HEK293 (cell line): ENCODE measurements at regions not wholly inside any gene's neighbourhood (a gene's known extent, or its start where the extent isn't known, plus 50 kb on each side); places are given as distances from the start of the nearest gene placed in this dataset.
"Not testable (repeated sequence)": the region's sequence is repeated elsewhere in the genome, so short reads cannot be mapped to it uniquely, and the experiment has no call there.

Source experiments
- CTCF ChIA-PET: fragments of 350-600 bp; formaldehyde crosslinking; extraction: SDS; loops from one replicate; lab custom pipeline; 2021; ENCODE audit warnings: antibody characterized with exemption; lab: Yijun Ruan, JAX
- POLR2A ChIA-PET: fragments of 300-600 bp; formaldehyde crosslinking; extraction: SDS; loops from one replicate; lab custom pipeline; 2020; ENCODE audit warnings: antibody characterized with exemption, inconsistent platforms; lab: Yijun Ruan, JAX
- H3K27ac ChIP-seq: fragments of 200-500 bp; sonication (Bioruptor generic); 2 replicates; pipeline ENCODE4 v1.5.1; 2014; ENCODE audit warnings: low read depth, low read length, control low read depth, inconsistent platforms; ENCODE audit errors: extremely low read depth
- H3K36me3 ChIP-seq, 2 experiments: fragments of 200-500 bp in 1 of 2; sonication (Bioruptor generic) in 1 of 2; 1 replicate in 1 of 2; 2 replicates in 1 of 2; pipeline ENCODE4 v1.5.1; 2014 to 2017; ENCODE audit warnings: inconsistent platforms in 2 of 2, low read length in 2 of 2; ENCODE audit not compliant: control insufficient read depth in 2 of 2, insufficient read depth in 1 of 2
- H3K4me1 ChIP-seq: fragments of 200-500 bp; sonication (Bioruptor generic); 2 replicates; pipeline ENCODE4 v1.5.1; 2014; ENCODE audit warnings: mild to moderate bottlenecking, low read length, inconsistent platforms; ENCODE audit not compliant: control insufficient read depth, insufficient read depth
- H3K4me3 ChIP-seq: 2 replicates; pipeline ENCODE4 v1.5.1; 2011; ENCODE audit warnings: low read depth, mild to moderate bottlenecking, control low read depth, low read length, moderate library complexity
- H3K9me3 ChIP-seq: fragments of 200-500 bp; sonication (Bioruptor generic); 2 replicates; pipeline ENCODE4 v1.5.1; 2014; ENCODE audit warnings: low read depth, low read length, inconsistent platforms; ENCODE audit not compliant: control insufficient read depth, insufficient read depth
- IKZF3 ChIP-seq: fragments of 450-650 bp; IDR thresholded peaks from 2 replicates; pipeline ENCODE4 v1.5.0; 2018; ENCODE audit warnings: missing biosample characterization, mild to moderate bottlenecking, missing genetic modification characterization, moderate library complexity
- SCRT1 ChIP-seq: fragments of 450-650 bp; formaldehyde crosslinking; IDR thresholded peaks from 2 replicates; pipeline ENCODE4 v1.5.1; 2016; ENCODE audit warnings: missing biosample characterization, missing genetic modification characterization, borderline replicate concordance
- SP7 ChIP-seq: fragments of 450-650 bp; formaldehyde crosslinking; IDR thresholded peaks from 2 replicates; pipeline ENCODE4 v1.5.1; 2016; ENCODE audit warnings: missing biosample characterization, missing genetic modification characterization
- WT1 ChIP-seq: fragments of 450-650 bp; formaldehyde crosslinking; IDR thresholded peaks from 2 replicates; pipeline ENCODE4 v1.5.1; 2016; ENCODE audit warnings: missing biosample characterization, missing genetic modification characterization
- ZBTB17 ChIP-seq: fragments of 450-650 bp; formaldehyde crosslinking; IDR thresholded peaks from 2 replicates; pipeline ENCODE4 v1.5.1; 2016; ENCODE audit warnings: missing biosample characterization, missing genetic modification characterization
- ZIC2 ChIP-seq: fragments of 450-650 bp; formaldehyde crosslinking; IDR thresholded peaks from 2 replicates; pipeline ENCODE4 v1.5.1; 2016; ENCODE audit warnings: missing biosample characterization, missing genetic modification characterization
- ZNF175 ChIP-seq: fragments of 450-650 bp; formaldehyde crosslinking; IDR thresholded peaks from 2 replicates; pipeline ENCODE4 v1.5.1; 2016; ENCODE audit warnings: missing biosample characterization, missing genetic modification characterization
- ZNF292 ChIP-seq: fragments of 450-650 bp; formaldehyde crosslinking; IDR thresholded peaks from 2 replicates; pipeline ENCODE4 v1.5.1; 2016; ENCODE audit warnings: low read depth, missing biosample characterization, missing genetic modification characterization, borderline replicate concordance
- ZNF354C ChIP-seq: fragments of 450-650 bp; formaldehyde crosslinking; IDR thresholded peaks from 2 replicates; pipeline ENCODE4 v1.5.1; 2016; ENCODE audit warnings: missing biosample characterization, missing genetic modification characterization, low read depth, borderline replicate concordance
- ZNF596 ChIP-seq: fragments of 450-650 bp; IDR thresholded peaks from 2 replicates; pipeline ENCODE4 v1.5.0; 2018; ENCODE audit warnings: missing biosample characterization, mild to moderate bottlenecking, missing genetic modification characterization, moderate library complexity
- ZNF610 ChIP-seq: fragments of 450-650 bp; formaldehyde crosslinking; IDR thresholded peaks from 2 replicates; pipeline ENCODE4 v1.5.1; 2016; ENCODE audit warnings: missing biosample characterization, missing genetic modification characterization, borderline replicate concordance
- TF ChIP-seq, protein P1 (sequence below): fragments of 450-650 bp; formaldehyde crosslinking; IDR thresholded peaks from 2 replicates; pipeline ENCODE4 v1.5.1; 2016; ENCODE audit warnings: missing biosample characterization, missing genetic modification characterization
- TF ChIP-seq, protein P2 (sequence below): fragments of 450-650 bp; formaldehyde crosslinking; IDR thresholded peaks from 2 replicates; pipeline ENCODE4 v1.5.1; 2016; ENCODE audit warnings: missing biosample characterization, missing genetic modification characterization

DNA sequence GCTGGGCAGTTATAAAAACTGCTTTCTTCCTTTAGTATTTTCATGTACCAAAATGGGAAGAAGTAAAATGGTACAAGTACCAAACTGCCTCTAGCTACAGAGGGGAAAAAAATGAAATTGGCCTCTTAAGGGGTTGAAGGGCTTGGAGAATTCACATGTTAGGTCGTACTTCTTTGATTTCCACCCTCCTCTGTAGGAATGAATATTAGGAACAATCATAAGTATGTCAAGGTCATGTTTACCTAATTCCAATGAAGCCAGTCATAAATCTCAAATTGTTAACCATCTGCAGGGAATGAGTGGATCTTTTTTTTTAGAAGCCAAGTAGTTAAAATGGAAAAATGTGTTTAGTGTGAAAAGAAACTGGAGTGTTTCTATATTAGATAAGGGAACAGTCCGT, 772.6 kb downstream of the PRIM2 start:
- POLR2A ChIA-PET, CTCF ChIA-PET, H3K9me3 ChIP-seq, H3K4me1 ChIP-seq, H3K4me3 ChIP-seq, H3K27ac ChIP-seq, H3K36me3 ChIP-seq: not testable (repeated sequence)

DNA sequence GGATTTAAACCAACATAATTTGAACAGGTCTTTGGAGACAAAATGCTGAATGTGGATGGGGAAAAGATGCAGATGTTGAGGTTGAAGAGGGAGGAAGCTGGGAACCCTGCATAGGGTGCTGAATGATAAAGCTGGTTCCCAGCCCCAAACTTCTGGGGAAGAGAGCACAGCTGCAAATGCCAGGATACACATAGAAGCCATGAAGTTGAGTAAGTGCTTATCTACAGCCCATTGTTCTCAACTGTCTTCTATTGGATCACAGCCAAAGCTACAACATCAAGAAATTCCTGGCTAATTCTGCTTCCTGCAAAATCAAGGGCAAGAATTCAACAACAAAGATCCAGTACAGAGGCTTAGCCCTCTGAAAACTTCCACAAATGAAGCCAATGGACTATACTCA, 779.8 kb downstream of the PRIM2 start:
- H3K27ac ChIP-seq, POLR2A ChIA-PET, H3K4me1 ChIP-seq, H3K4me3 ChIP-seq, H3K36me3 ChIP-seq, H3K9me3 ChIP-seq: not testable (repeated sequence)
- CTCF ChIA-PET = interaction anchor here (0.7 kb wide), 1 partner anchor 1334 kb away, joined by 3 read pairs; no protein-coding TSS in a partner anchor

DNA sequence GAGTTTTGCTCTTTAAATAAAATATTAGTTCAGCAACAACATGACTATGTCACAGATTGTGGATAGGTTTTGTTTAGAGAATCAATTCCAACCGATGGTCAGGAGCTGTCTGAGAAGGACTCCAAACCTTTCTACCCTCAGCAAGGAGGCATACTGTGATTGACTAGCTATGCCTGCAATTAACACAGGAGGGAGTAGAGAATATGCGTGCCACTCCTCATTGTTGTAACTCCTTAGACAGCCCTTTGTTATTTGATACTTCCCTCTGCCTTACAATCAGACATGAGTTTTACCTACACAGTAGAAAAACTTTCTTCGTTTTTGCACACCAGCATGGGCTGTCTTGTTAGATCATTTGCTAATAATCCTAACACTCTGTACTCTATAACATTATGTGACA, 796.5 kb downstream of the PRIM2 start:
- no peak overlapping the region for H3K4me3 ChIP-seq
- H3K36me3 ChIP-seq = no peaks in the 10 kb centered on the region
- no peaks in the 10 kb centered on the region for H3K4me1 ChIP-seq
- H3K9me3 ChIP-seq = no peaks in the 10 kb centered on the region
- peak; percentile 87 for TF ChIP-seq ZBTB17 (tag by site-specific recombination)
- TF ChIP-seq ZNF292 (tag by site-specific recombination) = no peak
- 0 out of 2 replicates have a peak, but pooled peaks have one; percentile 21 for TF ChIP-seq ZNF596 (tag by site-specific recombination)
- peak; percentile 44; the same call in 1 of the 2 replicates for TF ChIP-seq IKZF3 (tag by site-specific recombination)
- peak; percentile 54 for TF ChIP-seq ZIC2
- peak; percentile 98 for TF ChIP-seq ZNF610 (tag by site-specific recombination)
- TF ChIP-seq, protein P1, sequence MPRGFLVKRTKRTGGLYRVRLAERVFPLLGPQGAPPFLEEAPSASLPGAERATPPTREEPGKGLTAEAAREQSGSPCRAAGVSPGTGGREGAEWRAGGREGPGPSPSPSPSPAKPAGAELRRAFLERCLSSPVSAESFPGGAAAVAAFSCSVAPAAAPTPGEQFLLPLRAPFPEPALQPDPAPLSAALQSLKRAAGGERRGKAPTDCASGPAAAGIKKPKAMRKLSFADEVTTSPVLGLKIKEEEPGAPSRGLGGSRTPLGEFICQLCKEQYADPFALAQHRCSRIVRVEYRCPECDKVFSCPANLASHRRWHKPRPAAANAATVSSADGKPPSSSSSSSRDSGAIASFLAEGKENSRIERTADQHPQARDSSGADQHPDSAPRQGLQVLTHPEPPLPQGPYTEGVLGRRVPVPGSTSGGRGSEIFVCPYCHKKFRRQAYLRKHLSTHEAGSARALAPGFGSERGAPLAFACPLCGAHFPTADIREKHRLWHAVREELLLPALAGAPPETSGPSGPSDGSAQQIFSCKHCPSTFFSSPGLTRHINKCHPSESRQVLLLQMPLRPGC (tag by site-specific recombination) = no peak
- peak; percentile 86 for TF ChIP-seq WT1 (tag by site-specific recombination)
- no peak for TF ChIP-seq ZNF354C (tag by site-specific recombination)
- TF ChIP-seq SCRT1 (tag by site-specific recombination) = no peak
- TF ChIP-seq, protein P2, sequence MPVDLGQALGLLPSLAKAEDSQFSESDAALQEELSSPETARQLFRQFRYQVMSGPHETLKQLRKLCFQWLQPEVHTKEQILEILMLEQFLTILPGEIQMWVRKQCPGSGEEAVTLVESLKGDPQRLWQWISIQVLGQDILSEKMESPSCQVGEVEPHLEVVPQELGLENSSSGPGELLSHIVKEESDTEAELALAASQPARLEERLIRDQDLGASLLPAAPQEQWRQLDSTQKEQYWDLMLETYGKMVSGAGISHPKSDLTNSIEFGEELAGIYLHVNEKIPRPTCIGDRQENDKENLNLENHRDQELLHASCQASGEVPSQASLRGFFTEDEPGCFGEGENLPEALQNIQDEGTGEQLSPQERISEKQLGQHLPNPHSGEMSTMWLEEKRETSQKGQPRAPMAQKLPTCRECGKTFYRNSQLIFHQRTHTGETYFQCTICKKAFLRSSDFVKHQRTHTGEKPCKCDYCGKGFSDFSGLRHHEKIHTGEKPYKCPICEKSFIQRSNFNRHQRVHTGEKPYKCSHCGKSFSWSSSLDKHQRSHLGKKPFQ = no peak
- TF ChIP-seq SP7 (tag by site-specific recombination) = peak; percentile 79
- TF ChIP-seq ZNF175 (tag by site-specific recombination) = no peak
- ChIA-PET CTCF (no interaction called here), POLR2A (no interaction called here)
- no peak overlapping the region for H3K27ac ChIP-seq

DNA sequence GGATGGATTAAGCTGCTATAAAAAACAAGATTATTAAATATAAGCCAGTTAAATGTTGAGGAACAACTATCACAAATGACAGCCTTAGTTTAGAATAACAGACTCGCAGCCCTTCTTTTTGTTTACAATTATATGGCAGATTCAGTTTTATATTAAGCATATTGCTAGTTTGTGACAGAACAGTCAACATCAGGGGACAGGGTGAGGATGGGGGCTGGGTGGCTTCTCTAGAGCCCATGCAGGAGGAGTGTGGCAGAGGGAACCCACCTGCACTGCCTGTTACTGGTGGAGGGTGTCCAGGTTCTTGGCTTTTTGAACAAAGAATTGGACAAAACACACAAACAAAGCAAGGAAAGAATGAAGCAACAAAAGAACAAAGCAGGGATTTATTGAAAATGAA, 799.7 kb downstream of the PRIM2 start:
- H3K27ac ChIP-seq, CTCF ChIA-PET, H3K36me3 ChIP-seq, POLR2A ChIA-PET, H3K4me1 ChIP-seq, H3K4me3 ChIP-seq, H3K9me3 ChIP-seq: not testable (repeated sequence)

DNA sequence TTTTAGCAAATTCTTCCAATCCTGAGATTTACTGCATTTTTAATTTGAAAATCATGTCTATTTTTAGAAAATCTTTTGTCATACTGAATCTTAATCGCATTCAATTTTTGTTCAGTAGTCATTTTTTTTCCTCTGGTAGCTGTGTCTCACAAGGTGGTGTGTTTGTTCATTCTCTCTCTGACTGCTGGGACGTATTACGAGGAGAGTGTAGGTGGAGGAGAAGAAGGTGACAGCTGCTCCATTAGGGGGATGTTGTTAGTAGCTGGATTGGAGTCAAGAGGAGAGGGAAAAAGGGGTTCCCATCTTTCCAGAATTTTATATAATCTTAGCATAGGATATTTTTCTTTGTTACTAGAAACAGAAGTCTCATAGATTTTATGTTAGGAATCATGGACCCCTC, 804.2 kb downstream of the PRIM2 start:
- H3K36me3 ChIP-seq, POLR2A ChIA-PET, H3K4me3 ChIP-seq, CTCF ChIA-PET, H3K9me3 ChIP-seq, H3K4me1 ChIP-seq, H3K27ac ChIP-seq: not testable (repeated sequence)

DNA sequence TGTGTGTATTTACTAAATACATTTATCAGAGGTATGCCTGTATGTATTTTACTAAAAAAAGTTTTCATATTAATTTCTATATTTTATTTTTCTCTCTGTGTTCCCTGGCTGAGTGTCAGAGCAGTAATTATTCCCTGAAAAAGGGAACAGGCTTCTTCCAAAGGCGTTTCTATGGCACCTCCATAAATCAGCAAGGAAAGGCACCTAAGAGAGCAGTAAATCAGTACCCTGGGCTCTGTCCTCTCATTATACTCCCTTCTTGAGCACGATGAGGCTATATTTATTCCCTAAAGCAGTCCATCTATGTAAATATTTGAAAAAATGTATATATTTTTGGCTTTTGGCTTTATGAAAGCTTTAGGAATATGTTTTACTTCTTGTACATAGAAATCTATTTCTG, 806.3 kb downstream of the PRIM2 start:
- POLR2A ChIA-PET, H3K36me3 ChIP-seq, H3K4me3 ChIP-seq, H3K9me3 ChIP-seq, H3K27ac ChIP-seq, CTCF ChIA-PET, H3K4me1 ChIP-seq: not testable (repeated sequence)

DNA sequence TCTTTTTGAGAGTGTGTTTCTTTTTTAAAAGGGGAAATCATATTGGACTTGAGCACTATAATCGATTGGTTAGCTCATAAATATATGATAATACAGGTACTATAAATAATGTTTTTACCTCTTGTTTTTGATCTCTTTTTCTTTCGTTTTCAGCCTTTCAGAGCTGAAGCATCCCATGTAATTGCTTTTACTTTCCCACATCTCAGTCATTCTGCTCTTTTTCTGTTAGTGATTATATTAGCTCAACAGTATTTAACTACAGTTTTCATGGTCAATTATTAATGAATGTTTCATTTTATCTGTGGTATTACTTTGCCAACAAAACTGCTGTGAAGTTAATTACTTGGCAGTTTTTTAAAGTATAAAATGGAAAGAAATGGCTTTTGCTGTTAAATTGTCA, 811.1 kb downstream of the PRIM2 start:
- POLR2A ChIA-PET, H3K36me3 ChIP-seq, H3K9me3 ChIP-seq, CTCF ChIA-PET, H3K27ac ChIP-seq, H3K4me1 ChIP-seq, H3K4me3 ChIP-seq: not testable (repeated sequence)

DNA sequence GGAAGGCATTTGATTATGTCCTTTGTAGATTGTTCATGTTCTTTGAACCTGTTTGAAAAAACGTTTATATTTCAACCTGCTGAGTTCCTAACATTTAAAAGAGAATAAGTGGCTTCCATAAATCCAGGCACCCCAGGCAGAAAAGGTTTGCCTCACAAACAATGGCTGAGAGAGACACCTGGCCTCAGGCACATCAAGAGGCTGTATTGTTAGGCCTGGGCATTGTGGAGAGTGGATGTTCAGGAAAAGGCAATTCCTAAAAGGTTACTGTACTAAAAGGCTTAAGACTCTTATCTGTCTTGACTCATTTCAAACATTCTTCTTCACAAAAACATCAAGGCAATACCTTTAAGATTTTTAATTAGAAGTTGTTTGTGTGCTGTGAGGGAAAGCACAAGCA, 811.7 kb downstream of the PRIM2 start:
- H3K27ac ChIP-seq, CTCF ChIA-PET, POLR2A ChIA-PET, H3K36me3 ChIP-seq, H3K4me3 ChIP-seq, H3K4me1 ChIP-seq, H3K9me3 ChIP-seq: not testable (repeated sequence)
